Mucosa of descending colon (tissue), 3 donors: ENCODE measurements at regions not wholly inside any gene's neighbourhood (a gene's known extent, or its start where the extent isn't known, plus 50 kb on each side); places are given as distances from the start of the nearest gene placed in this dataset.

ENCODE experiments used
- ATAC-seq: fragments of 200-7000 bp; cut with Tn5 transposase; one replicate; pipeline ENCODE4 v1.9.1; 2020; ENCODE audit warnings: mild to moderate bottlenecking, moderate library complexity
- DNase-seq, 3 donors: peaks; one replicate each; pipeline ENCODE4 v3.0.0-alpha.2; 2020
- H3K36me3 ChIP-seq: fragments of 200-600 bp; one replicate; pipeline ENCODE4 v1.8.0; 2021; ENCODE audit warnings: low read depth, mild to moderate bottlenecking
- H3K4me1 ChIP-seq: fragments of 200-600 bp; one replicate; pipeline ENCODE4 v1.8.0; 2021; ENCODE audit warnings: low read depth, mild to moderate bottlenecking
- H3K4me3 ChIP-seq: fragments of 200-600 bp; one replicate; pipeline ENCODE4 v1.8.0; 2021; ENCODE audit warnings: mild to moderate bottlenecking
- H3K9me3 ChIP-seq: fragments of 200-600 bp; one replicate; pipeline ENCODE4 v1.8.0; 2021; ENCODE audit warnings: mild to moderate bottlenecking
- CTCF ChIP-seq: fragments of 200-600 bp; IDR thresholded peaks from one replicate; pipeline ENCODE4 v1.8.0; 2022; ENCODE audit warnings: antibody characterized with exemption, mild to moderate bottlenecking
- intact Hi-C, 2 donors: fragments of 100-400 bp; cut with DNase I in 1 of 2; cut with micrococcal nuclease in 1 of 2; formaldehyde crosslinking; loops; one replicate each; pipeline versions ENCODE4 v1.11.0 to v1.11.1; 2022; cut with DNase I, micrococcal nuclease
- donor health status: DM: no; HTN: no; CAD: no; lungs with moderate emphysema.
- donor health status: DM: no; HTN: no; CAD: no.
- donor health status: DM: no; HTN: yes; CAD: no.

- DNase-seq (no peak), ATAC-seq (no peak)
- Histone ChIP-seq H3K36me3 (no peaks in the 10 kb centered on the region), H3K9me3 (no peaks in the 10 kb centered on the region), H3K4me3 (no peak overlapping the region), H3K4me1 (no peaks in the 10 kb centered on the region)
- intact Hi-C loops = no loop called here
- TF ChIP-seq CTCF = no peak
Observed at GRCh38 chr16:86013867-86014266, 114.9 kb downstream of the IRF8 start.

DNA sequence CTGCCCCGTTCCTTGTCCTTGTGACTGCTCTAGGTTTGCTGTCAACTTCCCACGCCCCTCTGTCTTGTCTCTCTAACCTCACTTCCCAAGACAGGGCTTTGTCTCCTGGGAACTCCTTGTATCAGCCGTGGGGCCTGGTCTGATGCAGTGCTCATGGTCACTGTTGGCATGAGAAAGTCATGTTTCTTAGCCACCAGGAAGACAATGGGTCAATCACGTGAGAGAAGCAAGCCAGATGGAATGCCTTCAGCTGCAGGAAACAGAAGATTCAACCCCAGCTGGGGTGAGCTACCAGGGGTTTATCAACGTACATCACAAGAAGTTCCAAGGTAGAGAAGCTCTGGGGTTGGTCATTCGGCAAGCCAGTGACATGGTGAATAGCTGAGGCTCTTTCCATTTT is 116.6 kb downstream of the IRF8 start:
- intact Hi-C loops = loop anchor here (5.0 kb wide), 1 partner anchor 193 kb away; no protein-coding TSS in a partner anchor

GRCh38 chr16:86016201-86016965 is 117.4 kb downstream of the IRF8 start:
- DNase-seq (peak in 2 of 3 donors; percentile 39 to 50), ATAC-seq (peak; percentile 79)
- H3K4me3 ChIP-seq = no peak overlapping the region
- H3K36me3 ChIP-seq = no peaks in the 10 kb centered on the region
- TF ChIP-seq CTCF = peak; percentile 57
- H3K9me3 ChIP-seq = peaks cover 4% of the 10 kb centered on the region
- no peaks in the 10 kb centered on the region for H3K4me1 ChIP-seq
- intact Hi-C loops = loop anchor here (5.0 kb wide), 1 partner anchor 194 kb away; no protein-coding TSS in a partner anchor

More for the DNA sequence above, 116.6 kb downstream of the IRF8 start:
- no peak for DNase-seq
- H3K4me3 ChIP-seq = no peak overlapping the region
- H3K36me3 ChIP-seq = no peaks in the 10 kb centered on the region
- H3K4me1 ChIP-seq = no peaks in the 10 kb centered on the region
- peaks cover 4% of the 10 kb centered on the region for H3K9me3 ChIP-seq
- TF ChIP-seq CTCF = no peak
- ATAC-seq = no peak

GRCh38 chr16:86018071-86018470 is 119.1 kb downstream of the IRF8 start:
- no peak overlapping the region for H3K4me3 ChIP-seq
- H3K9me3 ChIP-seq = peaks cover 4% of the 10 kb centered on the region
- intact Hi-C loops = loop anchor here (5.0 kb wide), 1 partner anchor 196 kb away; no protein-coding TSS in a partner anchor
- H3K36me3 ChIP-seq = no peaks in the 10 kb centered on the region
- ATAC-seq = peak; percentile 20
- no peaks in the 10 kb centered on the region for H3K4me1 ChIP-seq
- DNase-seq = no peak
- no peak for TF ChIP-seq CTCF

GRCh38 chr16:86018487-86018886 is 119.5 kb downstream of the IRF8 start:
- H3K36me3 ChIP-seq = no peaks in the 10 kb centered on the region
- intact Hi-C loops = loop anchor here (5.0 kb wide), 1 partner anchor 196 kb away; no protein-coding TSS in a partner anchor
- peak; percentile 64 for ATAC-seq
- H3K9me3 ChIP-seq = peaks cover 4% of the 10 kb centered on the region
- peak; percentile 52 to 69 (median 59) for DNase-seq
- no peak overlapping the region for H3K4me3 ChIP-seq
- no peak for TF ChIP-seq CTCF
- H3K4me1 ChIP-seq = no peaks in the 10 kb centered on the region
